PC-3 (cell line): ENCODE measurements at regions not wholly inside any gene's neighbourhood (a gene's known extent, or its start where the extent isn't known, plus 50 kb on each side); places are given as distances from the start of the nearest gene placed in this dataset.

Source experiments
- CTCF ChIP-seq: fragments of 300-600 bp; sonication (generic); conservative IDR thresholded peaks from 2 replicates; pipeline ENCODE4 v1.5.1; 2017; ENCODE audit warnings: antibody characterized with exemption, low read depth, mild to moderate bottlenecking, low read length
- EZH2 ChIP-seq: fragments of 300-600 bp; sonication (generic); IDR thresholded peaks from one replicate; pipeline ENCODE4 v1.6.1; 2017; ENCODE audit warnings: antibody characterized with exemption, mild to moderate bottlenecking, low read length; ENCODE audit not compliant: unreplicated experiment
- EZH2phosphoT487 ChIP-seq: fragments of 300-600 bp; sonication (generic); IDR thresholded peaks from 2 replicates; pipeline ENCODE4 v1.6.1; 2018; ENCODE audit warnings: mild to moderate bottlenecking, antibody characterized with exemption, low read length, borderline replicate concordance

GRCh38 chr15:38668898-38669391 is 104.3 kb upstream of the RASGRP1 start:
- no peak for TF ChIP-seq CTCF
- no peak for TF ChIP-seq EZH2phosphoT487
- TF ChIP-seq EZH2, result no peak
